Adrenal gland (tissue), 9 donors: ENCODE measurements at regions not wholly inside any gene's neighbourhood (a gene's known extent, or its start where the extent isn't known, plus 50 kb on each side); places are given as distances from the start of the nearest gene placed in this dataset.
"Not testable (repeated sequence)": the region's sequence is repeated elsewhere in the genome, so short reads cannot be mapped to it uniquely, and the experiment has no call there.

Experiments used
- DNase-seq, 7 donors: peaks; one replicate each; pipeline ENCODE4 v3.0.0-alpha.2; 2019 to 2020
- H3K27ac ChIP-seq, 5 donors: fragments of 200-600 bp; sonication (generic) in 4 of 5; 1 replicate in 3 of 5; 2 replicates in 2 of 5; pipeline versions ENCODE4 v1.5.1 to v1.8.0; 2016 to 2020; ENCODE audit warnings: mild to moderate bottlenecking in 1 of 5
- H3K27me3 ChIP-seq: fragments of 200-600 bp; 2 replicates; pipeline ENCODE4 v1.8.0; 2021
- H3K36me3 ChIP-seq, 2 donors: fragments of 200-600 bp; replicated peaks in 1 of 2; 1 replicate in 1 of 2; 2 replicates in 1 of 2; pipeline versions ENCODE4 v1.5.1 to v1.8.0; 2018 to 2022
- H3K4me1 ChIP-seq, 2 donors: fragments of 200-600 bp; replicated peaks in 1 of 2; 1 replicate in 1 of 2; 2 replicates in 1 of 2; pipeline versions ENCODE4 v1.5.1 to v1.8.0; 2018 to 2021
- H3K4me3 ChIP-seq, 4 donors: fragments of 200-600 bp; sonication (generic) in 3 of 4; one replicate each; pipeline ENCODE4 v1.5.1; 2016 to 2018
- H3K9me3 ChIP-seq, 3 donors: fragments of 200-600 bp; sonication (generic) in 1 of 3; replicated peaks in 1 of 3; 1 replicate in 2 of 3; 2 replicates in 1 of 3; pipeline versions ENCODE4 v1.5.1 to v1.8.0; 2016 to 2021
- POLR2A ChIP-seq, 2 donors: fragments of 450-650 bp; IDR thresholded peaks; one replicate each; pipeline ENCODE4 v1.6.1; 2017; ENCODE audit warnings: antibody characterized with exemption in 2 of 2, mild to moderate bottlenecking in 2 of 2, moderate library complexity in 1 of 2
- WGBS, 4 donors: extraction: QIAGEN DNeasy Blood & Tissue Kit in 2 of 4; methylation state at CpG; one replicate each; pipeline versions ENCODE4 v1.1.5 to v1.1.7; 2013 to 2017; 5-methylcytosine and 5-hydroxymethylcytosine counted together
- intact Hi-C, 2 donors: fragments of 100-400 bp; cut with DNase I; formaldehyde crosslinking; loops; one replicate each; pipeline versions ENCODE4 v1.14.1 to v1.15.0; 2022 to 2023
- TF ChIP-seq, protein P1 (sequence below), 6 experiments: fragments of 450-650 bp in 4 of 6; fragments of 200-600 bp in 2 of 6; sonication (generic) in 1 of 6; IDR thresholded peaks; 1 replicate in 5 of 6; 2 replicates in 1 of 6; pipeline versions ENCODE4 v1.5.1 to v1.8.0; 2016 to 2021; ENCODE audit warnings: antibody characterized with exemption in 6 of 6, mild to moderate bottlenecking in 2 of 6, moderate library complexity in 1 of 6
- donor health status: healthy with polysubstance abuse.
- donor health status: Bipolar disorder and iron deficiency.
- donor health status: DM: yes; HTN: yes; CAD: no.
- donor health status: DM: no; HTN: no; CAD: no.
- donor health status: DM: no; HTN: no; CAD: no.

DNA sequence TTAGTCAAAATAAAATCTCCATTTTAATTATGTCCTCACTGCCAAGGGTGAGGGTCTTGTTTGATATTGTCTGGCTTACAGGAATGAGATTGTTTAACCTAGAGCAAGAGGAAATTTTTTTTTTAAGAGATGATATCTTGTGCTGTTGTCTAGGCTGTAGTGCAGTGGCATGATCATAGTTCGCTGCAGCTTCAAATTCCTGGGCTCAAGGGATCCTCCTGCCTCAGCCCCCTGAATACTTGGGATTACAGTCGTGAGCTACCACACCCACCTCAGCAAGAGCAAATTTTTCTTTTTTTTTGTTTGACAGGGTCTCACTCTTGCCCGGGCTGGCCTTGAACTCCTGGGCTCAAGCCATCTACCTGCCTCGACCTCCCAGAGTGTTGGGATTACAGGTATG is 84.6 kb downstream of the DISP1 start:
- 70 to 86% (median 80%) methylated on average over 4 of the region's 4 CpGs for WGBS, 4 donors
- no peak for DNase-seq
- Histone ChIP-seq H3K36me3 (no peaks in the 10 kb centered on the region), H3K4me1 (peaks cover 6 to 8% of the 10 kb centered on the region in 2 donors), H3K27me3 (no peaks in the 10 kb centered on the region), H3K9me3 (no peaks in the 10 kb centered on the region), H3K27ac (no peak overlapping the region), H3K4me3 (no peak overlapping the region)
- TF ChIP-seq, protein P1, sequence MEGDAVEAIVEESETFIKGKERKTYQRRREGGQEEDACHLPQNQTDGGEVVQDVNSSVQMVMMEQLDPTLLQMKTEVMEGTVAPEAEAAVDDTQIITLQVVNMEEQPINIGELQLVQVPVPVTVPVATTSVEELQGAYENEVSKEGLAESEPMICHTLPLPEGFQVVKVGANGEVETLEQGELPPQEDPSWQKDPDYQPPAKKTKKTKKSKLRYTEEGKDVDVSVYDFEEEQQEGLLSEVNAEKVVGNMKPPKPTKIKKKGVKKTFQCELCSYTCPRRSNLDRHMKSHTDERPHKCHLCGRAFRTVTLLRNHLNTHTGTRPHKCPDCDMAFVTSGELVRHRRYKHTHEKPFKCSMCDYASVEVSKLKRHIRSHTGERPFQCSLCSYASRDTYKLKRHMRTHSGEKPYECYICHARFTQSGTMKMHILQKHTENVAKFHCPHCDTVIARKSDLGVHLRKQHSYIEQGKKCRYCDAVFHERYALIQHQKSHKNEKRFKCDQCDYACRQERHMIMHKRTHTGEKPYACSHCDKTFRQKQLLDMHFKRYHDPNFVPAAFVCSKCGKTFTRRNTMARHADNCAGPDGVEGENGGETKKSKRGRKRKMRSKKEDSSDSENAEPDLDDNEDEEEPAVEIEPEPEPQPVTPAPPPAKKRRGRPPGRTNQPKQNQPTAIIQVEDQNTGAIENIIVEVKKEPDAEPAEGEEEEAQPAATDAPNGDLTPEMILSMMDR (IDR thresholded peaks at IDR 0.05): no peak
- TF ChIP-seq POLR2A (IDR thresholded peaks at IDR 0.05): no peak
- intact Hi-C loops: no loop called here

DNA sequence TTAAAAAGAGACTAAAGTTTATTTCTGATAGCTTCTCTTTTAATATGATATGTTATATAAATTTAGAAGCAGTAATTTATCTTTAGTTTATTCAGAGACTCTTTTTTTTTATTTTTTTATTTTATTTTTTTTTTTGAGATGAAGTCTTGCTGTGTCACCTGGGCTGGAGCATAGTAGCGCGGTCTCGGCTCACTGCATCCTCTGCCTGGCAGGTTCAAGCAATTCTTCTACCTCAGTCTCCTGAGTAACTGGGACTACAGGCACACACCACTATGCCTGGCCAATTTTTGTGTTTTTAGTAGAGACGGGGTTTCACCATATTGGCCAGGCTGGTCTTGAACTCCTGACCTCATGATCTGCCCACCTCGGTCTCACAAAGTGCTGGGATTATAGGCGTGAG is 89.6 kb downstream of the DISP1 start:
- H3K4me3 ChIP-seq: no peak overlapping the region
- no peak for DNase-seq
- 93 to 96% (median 95%) methylated on average over 6 of the region's 6 CpGs for WGBS, 4 donors
- H3K36me3 ChIP-seq: no peaks in the 10 kb centered on the region
- no peaks in the 10 kb centered on the region for H3K9me3 ChIP-seq
- intact Hi-C loops: no loop called here
- TF ChIP-seq POLR2A (IDR thresholded peaks at IDR 0.05): no peak
- TF ChIP-seq, protein P1 (IDR thresholded peaks at IDR 0.05): no peak
- no peak overlapping the region for H3K27ac ChIP-seq
- no peaks in the 10 kb centered on the region for H3K27me3 ChIP-seq
- H3K4me1 ChIP-seq: no peaks in the 10 kb centered on the region

- H3K9me3 ChIP-seq: no peaks in the 10 kb centered on the region
- H3K27me3 ChIP-seq: no peaks in the 10 kb centered on the region
- H3K4me3 ChIP-seq: no peak overlapping the region
- DNase-seq: no peak
- intact Hi-C loops: no loop called here
- H3K4me1 ChIP-seq: no peaks in the 10 kb centered on the region
- no peaks in the 10 kb centered on the region for H3K36me3 ChIP-seq
- no peak overlapping the region for H3K27ac ChIP-seq
- 89 to 98% (median 96%) methylated on average over 3 of the region's 3 CpGs for WGBS, 4 donors
- TF ChIP-seq POLR2A (IDR thresholded peaks at IDR 0.05): no peak
- TF ChIP-seq, protein P1 (IDR thresholded peaks at IDR 0.05): no peak
These were observed 90.3 kb downstream of the DISP1 start for GRCh38 chr1:222905151-222905550.

- H3K9me3 ChIP-seq, H3K4me1 ChIP-seq, H3K4me3 ChIP-seq, H3K36me3 ChIP-seq, intact Hi-C loops, H3K27ac ChIP-seq, DNase-seq, H3K27me3 ChIP-seq: not testable (repeated sequence)
- 87 to 92% (median 91%) methylated on average over 11 of the region's 11 CpGs for WGBS, 4 donors
These were observed 91.5 kb downstream of the DISP1 start for GRCh38 chr1:222906271-222906739.

DNA sequence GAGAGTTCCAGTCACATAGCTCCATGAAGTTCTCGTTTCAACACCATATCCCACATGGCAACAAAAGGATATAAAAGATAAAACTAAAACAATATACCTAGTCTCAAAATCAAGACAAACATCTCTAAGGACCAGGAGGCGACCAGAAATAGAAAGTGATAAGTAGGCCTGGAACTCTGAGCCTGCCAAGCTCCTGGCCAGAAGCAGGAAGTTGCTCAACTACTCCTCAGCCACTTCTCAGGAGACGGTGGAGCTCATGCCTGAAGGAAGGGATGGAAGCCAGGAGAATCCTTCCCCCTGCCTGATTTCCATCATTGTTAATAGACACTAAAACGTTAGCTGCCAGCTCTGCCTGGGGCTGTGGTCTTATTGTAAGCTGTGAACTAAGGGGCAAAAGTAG is 94.7 kb downstream of the DISP1 start:
- 48 to 56% (median 52%) methylated on average over 4 of the region's 4 CpGs for WGBS, 4 donors
- DNase-seq: peak in 3 of 7 donors; percentile 22 to 67 (median 35)
- TF ChIP-seq, protein P1 (IDR thresholded peaks at IDR 0.05): no peak
- TF ChIP-seq POLR2A (IDR thresholded peaks at IDR 0.05): no peak
- no peaks in the 10 kb centered on the region for H3K27me3 ChIP-seq
- H3K27ac ChIP-seq: no peak overlapping the region
- no peaks in the 10 kb centered on the region for H3K36me3 ChIP-seq
- H3K4me1 ChIP-seq: no peaks in the 10 kb centered on the region
- no peaks in the 10 kb centered on the region for H3K9me3 ChIP-seq
- H3K4me3 ChIP-seq: no peak overlapping the region
- intact Hi-C loops: no loop called here
